GM21381 (cell line): ENCODE measurements at regions not wholly inside any gene's neighbourhood (a gene's known extent, or its start where the extent isn't known, plus 50 kb on each side); places are given as distances from the start of the nearest gene placed in this dataset.

Source experiments
- ATAC-seq: cut with Tn5 transposase; IDR thresholded peaks from one replicate; pipeline ENCODE4 v1.9.1; 2021; ENCODE audit warnings: mild to moderate bottlenecking, moderate library complexity; ENCODE audit not compliant: unreplicated experiment

- no peak for ATAC-seq
Observed at GRCh38 chr4:124331781-124332180, 380.8 kb downstream of the ANKRD50 start.

DNA sequence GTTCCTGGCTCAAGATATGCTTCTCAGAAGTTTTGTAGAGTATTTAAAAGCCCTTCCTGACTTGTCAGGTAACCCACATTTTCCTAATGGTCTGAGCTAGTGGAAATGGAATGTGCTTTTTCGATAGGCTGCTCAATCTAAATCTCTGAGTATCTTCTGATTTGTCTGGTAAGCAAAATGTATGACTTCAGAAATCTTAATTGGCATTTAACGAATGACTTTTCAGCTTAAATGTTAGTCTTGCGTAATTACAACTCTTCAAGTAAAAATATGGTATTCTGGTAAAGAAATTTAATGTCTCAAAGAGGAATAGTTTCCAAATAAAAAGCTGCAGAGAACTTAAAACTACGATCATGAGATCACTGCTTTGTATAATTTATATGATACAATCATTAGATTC is 379.1 kb downstream of the ANKRD50 start:
- no peak for ATAC-seq

- ATAC-seq: no peak
Observed at GRCh38 chr4:124334119-124334518, 378.4 kb downstream of the ANKRD50 start.

GRCh38 chr4:124337874-124338273 is 374.7 kb downstream of the ANKRD50 start:
- no peak for ATAC-seq

GRCh38 chr4:124343661-124344171 is 368.8 kb downstream of the ANKRD50 start:
- no peak for ATAC-seq

- ATAC-seq: no peak
Observed at GRCh38 chr4:124372916-124373315, 339.6 kb downstream of the ANKRD50 start.

- ATAC-seq: no peak
Observed at GRCh38 chr4:124386163-124386562, 326.4 kb downstream of the ANKRD50 start.

- no peak for ATAC-seq
Observed at GRCh38 chr4:124386648-124387047, 325.9 kb downstream of the ANKRD50 start.

DNA sequence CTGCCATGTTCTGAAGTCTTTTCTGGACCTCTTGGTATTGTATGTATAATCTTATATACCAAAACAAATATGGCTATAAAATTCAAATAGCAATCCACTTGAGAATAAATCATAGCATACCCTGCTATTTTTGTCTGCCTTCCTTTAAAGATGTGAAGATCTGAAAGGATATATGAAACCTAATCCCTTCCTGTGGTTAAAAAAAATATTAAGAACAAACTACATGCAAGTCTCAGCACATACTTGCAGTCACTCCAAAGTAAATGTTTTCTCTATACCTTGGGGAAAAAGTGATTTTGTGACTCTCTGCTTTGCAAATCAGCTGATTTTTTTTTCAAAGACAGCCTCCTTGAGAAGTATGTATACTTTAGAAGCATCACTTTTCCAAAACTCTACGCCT is 322.9 kb downstream of the ANKRD50 start:
- ATAC-seq: no peak

GRCh38 chr4:124390861-124391260 is 321.7 kb downstream of the ANKRD50 start:
- ATAC-seq: no peak

DNA sequence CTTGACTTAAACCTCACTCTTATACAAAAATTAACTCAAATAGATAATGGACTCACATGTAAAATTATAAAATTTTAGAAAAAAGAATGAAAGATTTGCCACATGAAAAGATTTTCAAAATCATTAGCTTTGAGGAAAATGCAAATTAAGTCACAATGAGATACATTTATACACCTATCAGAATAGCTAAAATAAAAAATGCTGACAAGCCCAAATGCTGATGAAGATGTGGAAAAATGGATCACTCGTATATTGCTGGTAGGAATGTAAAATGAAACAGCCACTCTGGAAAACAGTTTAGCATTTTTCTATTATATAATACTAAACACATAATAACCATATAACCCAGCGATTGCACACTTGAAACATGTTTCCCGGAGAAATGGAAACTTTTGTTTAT is 316.2 kb downstream of the ANKRD50 start:
- no peak for ATAC-seq

DNA sequence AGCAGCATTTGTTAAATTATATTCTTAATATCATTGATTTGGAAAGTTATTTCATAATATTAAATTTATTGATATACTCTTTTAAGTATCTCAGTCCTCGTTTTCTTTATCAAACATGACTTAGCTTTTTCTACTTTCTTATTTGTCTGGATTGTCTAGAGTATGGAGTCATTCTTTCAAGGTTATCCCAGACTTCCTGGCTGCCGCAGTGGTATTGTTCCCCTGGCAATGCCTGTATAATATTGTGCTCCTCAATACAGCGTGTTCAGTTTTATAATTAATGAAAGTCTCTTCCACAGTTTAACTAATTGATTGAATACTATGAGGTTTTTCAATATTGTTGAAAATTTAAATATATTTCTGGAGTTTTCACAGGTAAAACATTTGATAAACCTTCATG is 310.9 kb downstream of the ANKRD50 start:
- no peak for ATAC-seq

DNA sequence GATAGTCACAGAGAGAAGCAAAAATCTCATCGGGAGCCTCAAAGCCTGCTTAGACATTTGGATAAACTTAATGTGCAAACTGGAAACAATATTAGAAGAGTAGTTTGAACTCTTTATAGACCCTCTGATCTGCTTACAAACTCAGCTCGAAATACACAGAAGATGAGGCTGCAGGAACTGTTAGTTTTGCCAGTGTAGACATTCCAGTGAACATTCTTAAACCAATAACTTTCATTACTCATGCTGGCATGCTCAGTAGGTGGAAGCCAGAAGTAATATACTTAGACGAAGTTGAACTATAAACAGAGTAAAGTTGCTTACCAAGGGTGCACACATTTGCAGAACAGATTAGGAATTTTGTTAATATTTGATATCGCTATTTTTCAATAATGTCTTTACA is 303.5 kb downstream of the ANKRD50 start:
- no peak for ATAC-seq

DNA sequence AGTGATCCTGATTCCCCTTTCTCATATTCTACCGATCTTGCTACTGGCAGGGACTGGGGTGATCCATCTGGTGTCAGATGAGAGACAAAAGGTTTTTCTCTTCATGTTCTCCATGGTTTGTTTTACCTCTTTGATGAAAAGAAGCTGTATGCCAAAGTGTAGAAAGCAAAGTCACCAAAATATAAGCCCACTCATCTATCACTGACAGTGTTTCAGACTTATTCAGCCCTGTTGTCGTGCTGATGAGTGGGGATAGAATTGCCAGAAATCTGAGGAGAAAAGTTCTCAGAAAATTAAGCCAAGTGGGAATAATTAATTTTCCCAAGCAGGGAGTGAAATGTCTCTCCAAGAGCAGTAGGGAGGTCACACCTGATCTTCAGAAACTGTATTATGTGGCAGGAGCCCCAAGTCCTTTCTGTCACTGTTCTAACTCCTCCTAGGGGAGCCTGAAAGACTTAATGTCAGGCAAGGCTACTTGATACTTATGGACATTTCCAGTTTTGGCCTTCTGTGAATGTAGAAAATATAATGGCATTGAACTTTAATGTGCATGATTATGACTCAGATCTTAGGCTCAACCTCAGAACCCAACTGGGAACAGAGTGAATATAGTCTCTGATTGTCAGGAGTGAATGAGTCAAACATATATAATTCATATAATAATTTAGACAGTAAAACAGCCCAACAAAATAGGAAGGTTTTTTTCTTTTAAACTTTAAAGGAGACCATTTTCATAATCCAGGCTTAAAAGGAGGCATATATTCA is 298.1 kb downstream of the ANKRD50 start:
- ATAC-seq: no peak

- no peak for ATAC-seq
Observed at GRCh38 chr4:124415146-124415545, 297.4 kb downstream of the ANKRD50 start.

DNA sequence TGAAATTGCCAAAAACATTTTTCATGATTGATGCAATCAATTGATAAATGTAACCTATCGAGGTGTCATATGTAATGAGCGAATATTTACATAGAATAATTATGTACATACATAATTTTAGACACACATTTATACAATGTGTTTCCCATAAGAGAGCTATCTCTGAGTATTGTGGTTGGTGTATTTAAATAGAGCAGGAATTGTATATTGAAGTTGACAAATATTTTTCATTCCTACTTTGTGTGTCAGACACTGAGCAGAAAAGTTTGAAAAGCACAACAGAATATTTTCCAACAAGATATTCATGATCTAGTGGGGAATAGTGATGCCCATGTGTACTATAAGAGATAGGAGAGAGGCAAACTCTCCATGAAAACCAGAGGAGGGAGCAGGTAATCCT is 295.2 kb downstream of the ANKRD50 start:
- ATAC-seq: no peak

DNA sequence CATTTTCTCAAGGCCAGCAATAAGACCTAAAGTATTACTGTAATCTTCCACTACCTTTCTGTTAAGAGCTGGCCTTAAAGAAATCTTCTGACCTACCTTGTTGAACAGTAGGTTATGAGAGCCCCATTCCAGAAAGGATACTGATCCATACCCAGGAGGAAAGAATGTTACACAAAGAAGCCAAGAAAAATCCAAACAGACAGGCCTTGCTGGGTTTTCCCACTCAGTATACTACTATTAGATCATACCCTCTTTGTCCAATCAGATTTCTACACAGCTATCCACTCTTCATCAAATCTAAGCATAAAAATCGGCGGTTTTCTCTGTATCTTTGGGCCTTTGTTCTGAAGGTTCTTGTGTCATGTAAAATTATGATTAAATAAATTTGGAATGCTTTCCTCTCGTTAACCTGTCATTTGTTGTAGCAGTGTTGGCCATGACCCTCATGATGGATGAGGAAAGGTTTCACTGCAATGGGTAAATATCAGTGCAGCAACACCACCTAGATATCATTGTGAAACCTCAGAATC is 292.3 kb downstream of the ANKRD50 start:
- no peak for ATAC-seq

DNA sequence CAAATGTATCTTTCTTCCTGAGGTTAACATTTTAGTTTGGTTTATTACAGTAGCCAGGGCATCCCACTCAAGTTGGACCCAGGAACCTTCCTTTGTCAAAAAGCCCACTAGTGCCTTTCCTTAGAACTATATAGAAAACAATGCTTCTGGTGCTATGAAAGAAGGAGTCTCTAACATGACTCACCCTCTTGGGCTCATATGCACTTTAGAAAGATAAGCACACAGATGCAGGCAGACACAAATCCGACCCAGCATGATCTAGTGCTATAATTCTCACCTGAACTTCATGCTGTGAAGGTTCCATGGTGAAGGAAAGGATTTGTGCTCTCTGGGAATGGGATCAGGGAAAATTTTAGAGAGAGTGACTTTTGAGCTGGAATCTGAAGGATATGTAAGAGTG is 289.4 kb downstream of the ANKRD50 start:
- no peak for ATAC-seq

DNA sequence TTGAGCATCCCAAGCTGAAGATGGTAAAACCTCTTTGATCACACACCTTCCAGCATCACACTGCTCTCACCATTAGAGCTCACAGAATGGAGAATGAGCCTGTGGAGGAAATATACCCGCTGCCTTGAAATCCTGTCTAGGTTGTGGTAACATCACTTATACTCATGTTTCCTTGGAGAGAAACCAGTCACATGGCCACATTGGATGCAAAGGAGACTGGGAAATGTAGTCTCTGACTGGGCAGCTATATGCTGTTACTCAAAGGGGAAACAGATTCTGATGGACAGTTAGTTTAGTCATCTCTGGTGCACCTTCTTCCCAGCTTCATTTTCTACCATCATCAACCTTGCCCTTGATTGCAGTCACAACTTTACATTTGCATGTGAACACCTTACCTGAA is 286.3 kb downstream of the ANKRD50 start:
- no peak for ATAC-seq

DNA sequence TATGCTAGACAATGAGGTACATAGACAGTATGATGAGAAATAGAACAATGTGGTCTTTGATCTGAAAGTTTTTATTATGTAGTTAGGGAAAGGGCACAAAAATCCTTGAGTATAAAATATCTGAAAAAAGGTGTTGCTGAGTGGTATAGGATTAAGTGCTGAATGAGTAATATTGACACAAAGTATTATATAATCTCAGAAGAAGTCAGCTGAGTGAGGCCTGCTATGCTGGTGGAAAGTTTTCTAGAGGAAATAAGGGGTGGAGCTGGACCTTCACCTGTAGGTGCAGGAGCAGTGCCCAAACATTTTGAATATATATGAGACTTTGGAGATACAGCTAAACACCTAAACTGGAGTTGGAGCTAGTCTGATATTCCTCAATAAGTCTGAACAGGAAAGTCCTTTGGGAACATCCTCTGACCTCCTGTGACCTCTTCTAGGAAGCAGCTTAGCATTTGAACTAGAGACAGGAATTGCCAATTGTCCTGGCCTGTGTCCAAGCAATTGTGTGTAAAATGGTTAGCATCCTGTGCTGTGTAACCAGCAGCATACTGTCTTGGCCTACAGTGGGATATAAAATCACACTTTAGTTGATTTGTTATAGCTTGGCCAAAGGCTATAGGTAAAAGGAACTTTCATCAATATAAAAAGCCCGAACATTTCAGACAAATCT is 285.3 kb downstream of the ANKRD50 start:
- ATAC-seq: no peak

- ATAC-seq: no peak
Observed at GRCh38 chr4:124428648-124429047, 283.9 kb downstream of the ANKRD50 start.

DNA sequence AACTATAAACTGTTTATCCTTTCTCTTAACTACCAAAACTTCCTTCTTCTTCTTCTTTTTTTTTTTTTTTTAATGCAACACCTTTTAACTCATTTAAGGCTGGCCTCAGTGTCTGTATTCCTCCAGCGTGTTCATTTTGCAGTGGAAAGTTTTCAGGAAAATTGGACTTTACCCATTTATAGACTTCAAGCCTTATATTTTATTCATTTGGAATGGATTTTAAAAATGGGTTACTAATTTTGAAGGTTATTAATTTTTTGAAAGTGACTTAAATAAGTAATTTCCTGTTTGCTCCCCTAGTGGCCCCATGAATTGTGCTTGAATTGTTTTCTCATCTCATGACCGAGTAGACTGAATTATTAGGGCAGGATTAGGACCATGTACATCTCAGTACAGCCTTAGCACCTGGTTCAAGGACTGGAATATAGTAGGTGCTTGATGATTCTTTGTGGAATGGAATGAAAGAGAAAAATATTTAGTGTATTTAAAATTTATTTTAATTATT is 282.7 kb downstream of the ANKRD50 start:
- ATAC-seq: no peak
